Activated CD4-positive, alpha-beta T cell treated with anti-CD3 and anti-CD28 coated beads, Interleukin-2, amount 50 U/mL, for 48 hours (primary cell): ENCODE measurements at regions not wholly inside any gene's neighbourhood (a gene's known extent, or its start where the extent isn't known, plus 50 kb on each side); places are given as distances from the start of the nearest gene placed in this dataset.
A peak's percentile ranks its signal among the peaks of the same experiment; 100 is the strongest.

ENCODE experiments used
- DNase-seq, 2 experiments: peaks; one replicate each; pipeline ENCODE4 v3.0.0-alpha.2; 2020

DNA sequence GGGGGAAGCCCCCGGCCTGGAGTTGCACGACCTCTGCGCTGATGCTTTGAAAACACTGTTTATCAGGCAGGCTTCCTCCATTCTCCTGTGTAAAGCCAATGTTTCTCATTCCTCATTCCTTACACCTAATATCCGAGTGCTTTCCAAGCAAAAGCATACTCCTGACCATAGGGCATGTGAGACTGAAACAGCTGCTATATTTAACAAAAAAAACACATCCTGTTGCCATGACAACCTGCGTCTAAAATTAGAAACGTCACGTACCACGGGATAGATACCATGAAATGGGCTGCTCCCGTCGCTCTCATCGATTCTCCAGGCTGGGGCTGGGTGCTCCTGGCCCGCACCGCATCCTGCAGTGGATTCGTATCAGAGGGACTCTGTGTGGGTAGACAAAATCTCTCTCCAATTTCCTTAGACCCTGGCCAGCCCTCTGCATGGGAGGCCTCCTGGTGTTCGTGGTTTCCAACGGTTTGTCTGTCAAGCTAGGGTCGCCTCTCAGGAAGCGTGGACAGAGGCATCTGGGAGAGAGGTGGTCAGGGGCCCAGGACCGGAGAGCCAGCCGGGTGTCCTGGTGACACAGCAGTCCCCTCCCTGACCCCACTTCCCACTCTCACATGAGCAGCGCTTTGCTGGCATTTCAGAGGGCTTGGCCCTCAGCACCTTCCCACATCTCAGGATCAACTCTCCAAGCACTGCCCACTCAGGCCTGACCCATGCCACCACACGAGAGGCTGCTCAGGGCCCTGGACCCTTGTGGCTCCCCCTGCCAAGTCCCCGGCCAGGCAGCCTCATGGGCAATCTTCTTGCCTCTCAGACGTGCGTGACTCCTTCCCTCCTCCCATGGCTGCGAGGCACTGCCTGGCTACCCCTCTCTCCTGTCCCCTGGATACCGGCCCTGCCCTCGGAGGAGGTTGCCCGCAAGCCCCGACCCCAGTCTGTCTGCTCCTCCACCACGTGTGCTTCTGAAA lies 268.1 kb downstream of the NDUFA10 start:
- no peak for DNase-seq

DNA sequence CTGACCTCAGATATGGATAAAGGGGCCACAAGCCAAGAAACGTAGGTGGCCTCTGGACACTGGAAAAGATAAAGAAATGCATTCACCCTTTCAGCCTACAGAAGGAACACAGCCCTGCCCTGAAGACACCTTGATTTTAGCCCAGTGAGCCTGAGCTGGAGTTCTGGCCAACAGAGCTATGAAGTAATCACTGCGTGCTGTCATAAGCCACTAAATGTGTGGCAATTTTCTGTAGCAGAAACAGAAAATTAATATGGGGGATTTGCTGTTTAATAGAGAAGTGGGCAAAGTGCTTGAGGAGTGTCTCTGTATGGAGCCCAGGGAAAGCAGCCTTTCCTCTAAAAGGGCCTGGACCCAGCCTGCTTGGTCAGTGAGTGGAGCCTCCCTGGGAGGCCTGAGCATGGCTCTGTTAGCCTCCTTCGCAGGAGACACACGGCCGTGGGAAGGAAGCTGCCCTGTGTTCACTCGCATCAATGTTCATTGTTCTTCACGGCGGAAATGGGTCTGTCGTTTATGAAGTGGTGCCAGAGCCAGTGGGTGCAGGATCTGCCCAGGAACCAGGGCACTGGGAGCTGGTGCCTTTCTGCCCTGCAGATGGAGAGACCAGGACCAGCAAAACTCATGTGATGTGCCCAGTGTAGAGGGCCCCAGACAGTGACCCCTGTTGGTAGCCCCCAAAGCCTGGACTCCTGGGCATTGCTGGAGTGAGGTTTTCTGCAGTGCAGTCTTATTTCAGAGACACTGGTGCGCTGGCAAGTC lies 268.9 kb downstream of the NDUFA10 start:
- DNase-seq, result no peak

- DNase-seq, result no peak
Observed at GRCh38 chr2:239753401-239753837, 271.7 kb downstream of the NDUFA10 start.

- DNase-seq, result no peak
Observed at GRCh38 chr2:239752951-239753350, 272.2 kb downstream of the NDUFA10 start.

GRCh38 chr2:239751679-239752355 lies 273.3 kb downstream of the NDUFA10 start:
- DNase-seq, result peak; percentile 53 to 58

DNA sequence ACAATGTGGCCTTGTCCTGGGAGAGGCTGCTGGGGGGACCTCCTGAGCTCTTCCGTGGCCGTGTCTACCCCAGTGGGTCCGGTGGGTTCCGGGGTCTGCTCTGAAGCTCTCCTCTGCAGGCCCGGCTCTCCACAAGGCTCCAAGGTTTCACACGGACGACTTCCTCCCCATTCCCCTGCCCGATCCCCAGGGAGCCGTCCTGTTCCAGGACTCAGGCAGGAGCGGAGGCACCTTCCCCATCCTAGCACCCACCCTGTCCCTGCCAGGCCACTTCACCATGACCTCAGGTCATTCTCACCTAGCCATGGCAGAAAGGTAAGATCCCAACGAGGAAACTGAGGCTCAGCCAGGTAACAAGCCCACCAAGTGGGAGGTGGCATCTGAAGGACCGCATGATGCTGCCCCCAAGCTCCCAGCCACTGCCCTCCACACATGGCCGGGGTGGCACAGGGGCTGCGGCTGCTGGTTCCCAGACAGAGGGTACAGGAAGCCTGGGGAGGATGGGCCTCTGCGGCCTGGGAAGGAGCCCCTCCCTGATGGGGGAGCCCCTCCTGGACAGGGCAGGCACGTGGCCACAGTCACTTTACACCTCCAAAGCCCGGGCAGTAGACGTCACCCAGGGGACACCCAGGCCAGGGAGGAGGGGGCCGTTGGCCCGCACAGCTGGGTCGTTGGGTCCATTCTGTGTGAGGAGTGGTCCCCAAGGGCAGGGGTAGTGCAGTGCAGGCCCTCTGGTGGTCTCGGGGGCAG lies 274.0 kb downstream of the NDUFA10 start:
- DNase-seq, result no peak

DNA sequence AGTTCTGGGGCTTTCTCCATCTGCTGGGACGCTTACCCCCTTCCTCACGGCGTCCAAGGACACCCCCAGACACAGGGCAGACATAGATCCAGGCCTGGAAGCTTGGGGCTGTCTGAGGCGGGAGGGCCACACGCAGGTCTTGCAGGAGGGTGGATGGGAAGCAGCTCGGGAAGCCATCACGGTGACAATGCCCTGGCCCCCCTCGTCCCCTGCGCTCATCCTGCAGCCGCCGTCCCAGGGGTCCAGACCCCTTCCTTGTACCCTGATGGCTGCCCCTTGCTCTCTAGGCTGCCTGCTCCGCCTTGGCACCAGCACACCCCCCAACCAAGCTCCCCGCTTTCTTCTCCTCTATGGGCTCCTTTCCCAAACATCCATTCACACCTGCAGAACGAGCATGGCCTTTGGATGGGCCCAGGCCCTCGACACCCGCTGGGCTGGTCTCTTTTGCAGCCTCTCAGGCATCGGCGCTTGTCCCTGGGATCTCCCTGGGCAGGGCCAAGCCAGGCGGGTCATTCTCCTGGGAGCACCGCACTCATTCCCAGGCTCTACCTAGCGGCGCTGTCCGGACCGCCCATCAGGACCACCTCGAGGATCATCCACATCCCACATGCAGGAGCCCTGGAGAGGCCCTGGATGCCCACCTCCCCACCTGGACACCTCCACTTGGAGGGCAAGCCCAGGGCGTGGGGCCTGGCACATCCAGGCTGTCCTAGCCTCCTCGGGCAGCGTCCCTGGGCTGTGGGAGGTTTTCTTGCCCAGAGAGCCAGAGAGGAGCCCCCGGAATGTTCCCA lies 274.9 kb downstream of the NDUFA10 start:
- DNase-seq, result no peak

DNA sequence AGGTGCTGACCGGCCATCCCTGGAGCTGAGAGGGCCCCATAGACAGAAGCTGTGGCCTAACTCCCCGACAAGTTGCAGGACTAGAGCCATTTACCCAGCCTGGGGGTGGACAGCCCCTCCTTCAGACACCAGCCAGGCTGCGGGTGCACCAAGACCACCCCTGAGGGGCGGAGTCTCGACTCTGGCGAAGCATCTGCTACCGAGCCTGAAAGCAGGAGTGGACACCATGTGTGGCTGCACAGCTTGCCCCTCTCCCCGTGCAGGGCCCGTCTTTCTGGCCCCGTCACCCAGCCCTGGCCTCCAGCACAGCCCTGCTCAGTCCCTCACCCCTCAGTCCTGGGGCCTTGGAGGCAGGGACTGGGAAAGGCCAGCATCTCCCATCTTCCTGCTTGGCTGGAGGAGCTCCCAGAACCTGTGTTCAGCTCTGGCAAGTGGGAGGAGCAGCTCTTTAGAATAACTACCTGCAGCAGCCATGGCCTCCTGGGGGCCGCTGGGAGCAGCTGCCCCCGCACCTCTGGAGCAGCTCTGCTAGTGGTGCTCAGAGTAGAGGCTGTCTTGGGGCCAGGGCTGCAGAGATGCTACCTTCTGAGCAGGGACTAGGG lies 275.8 kb downstream of the NDUFA10 start:
- DNase-seq, result no peak

GRCh38 chr2:239748811-239749210 lies 276.3 kb downstream of the NDUFA10 start:
- no peak for DNase-seq

DNA sequence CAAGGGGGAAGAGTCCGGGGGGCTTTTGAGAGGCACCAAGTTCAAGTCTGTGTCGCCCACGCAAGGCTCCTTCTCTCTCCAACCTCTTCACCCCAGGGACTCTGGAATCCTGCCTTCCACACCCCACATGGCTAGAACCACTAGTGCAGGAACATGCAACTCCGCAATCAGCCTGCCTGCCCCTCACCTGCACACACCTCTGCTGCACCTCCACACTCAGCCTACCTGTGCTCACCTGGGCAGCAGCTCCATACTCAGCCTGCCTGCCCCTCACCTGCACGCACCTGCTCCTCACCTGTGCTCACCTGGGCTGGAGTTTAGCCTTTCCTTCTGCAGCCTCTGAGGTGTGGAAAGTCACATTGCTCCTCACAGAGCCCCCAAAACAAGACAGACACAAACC lies 277.4 kb downstream of the NDUFA10 start:
- DNase-seq, result no peak

GRCh38 chr2:239747274-239747673 lies 277.9 kb downstream of the NDUFA10 start:
- no peak for DNase-seq

GRCh38 chr2:239746559-239747246 lies 278.4 kb downstream of the NDUFA10 start:
- no peak for DNase-seq

DNA sequence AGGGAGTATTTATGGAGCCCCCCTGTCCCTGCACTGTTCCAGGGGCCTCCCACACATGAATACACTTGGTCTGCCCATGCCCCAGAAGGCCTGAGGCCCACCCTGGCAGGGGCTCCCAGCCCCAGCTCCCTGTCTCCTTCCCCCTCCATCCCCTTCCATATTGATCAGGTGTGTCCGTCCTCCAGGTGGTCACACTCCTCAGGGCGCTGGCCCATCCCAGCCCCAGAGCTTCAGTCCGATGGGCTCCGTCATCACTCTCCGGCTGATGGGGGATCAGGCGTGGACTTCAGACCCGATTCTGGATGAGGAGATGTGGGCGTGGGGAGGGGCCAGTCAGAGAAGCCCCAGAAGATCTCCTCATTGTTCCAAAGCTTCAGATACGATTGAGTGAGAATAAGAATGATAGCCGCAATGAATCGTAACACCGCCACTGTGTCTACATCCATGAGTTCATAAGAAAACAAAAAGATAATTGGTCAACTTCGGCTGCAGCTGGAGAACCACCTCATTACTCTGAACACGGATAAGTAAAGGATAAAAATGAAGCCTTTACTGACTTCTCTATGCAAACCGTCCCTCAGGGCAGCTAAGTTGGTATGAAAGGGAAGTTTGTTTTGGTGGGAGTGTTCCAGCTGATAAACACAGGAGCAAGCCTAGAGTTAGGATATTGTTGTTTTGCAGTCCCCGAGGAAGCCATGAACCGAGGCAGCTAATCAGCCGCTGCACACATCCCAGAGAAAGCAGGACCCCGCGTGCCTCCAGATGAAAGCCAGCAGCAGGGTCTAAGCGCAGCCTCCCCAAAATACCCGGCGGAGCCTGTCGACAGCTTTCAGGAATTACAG lies 279.5 kb downstream of the NDUFA10 start:
- no peak for DNase-seq

- DNase-seq, result no peak
Observed at GRCh38 chr2:239744706-239745340, 280.3 kb downstream of the NDUFA10 start.

GRCh38 chr2:239743206-239743605 lies 281.9 kb downstream of the NDUFA10 start:
- no peak for DNase-seq

DNA sequence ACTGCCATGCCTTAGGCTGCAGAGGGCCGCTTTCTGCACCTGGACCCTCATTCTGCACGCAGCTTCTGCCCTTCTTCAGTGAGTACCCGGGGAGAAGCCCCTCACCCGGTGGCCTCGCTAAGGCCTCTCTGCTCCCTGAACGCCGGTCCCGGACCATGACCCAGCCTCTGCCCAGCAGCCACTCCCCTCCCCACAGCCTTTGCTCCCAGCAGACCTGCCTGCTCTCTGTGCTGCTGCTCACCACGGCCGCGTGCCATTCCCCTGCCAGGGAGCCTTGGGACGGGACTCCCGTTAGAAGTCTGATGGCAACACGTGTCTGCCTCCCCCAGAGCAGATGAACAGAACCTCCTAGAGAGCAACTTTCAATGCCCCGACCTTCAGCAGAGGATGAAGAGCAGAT lies 282.8 kb downstream of the NDUFA10 start:
- no peak for DNase-seq

DNA sequence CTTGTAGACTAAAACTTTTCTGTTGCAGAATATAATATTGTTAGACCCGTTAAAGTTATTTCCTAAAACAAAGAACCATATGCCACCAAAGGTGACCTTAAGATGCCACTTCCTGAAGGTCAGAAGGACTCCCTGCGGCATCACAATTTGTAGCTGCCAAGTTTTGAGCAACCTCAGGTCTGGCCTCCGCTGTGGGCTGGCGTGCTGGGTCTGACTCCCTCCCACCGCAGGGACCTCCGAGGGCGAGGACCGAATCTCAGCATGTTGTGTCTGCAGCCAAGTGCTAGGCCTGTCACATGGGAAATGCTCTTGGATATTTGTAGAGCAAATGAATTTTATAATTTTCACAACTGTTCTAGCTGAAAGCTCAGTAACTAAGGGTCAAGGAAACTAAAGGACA lies 285.9 kb downstream of the NDUFA10 start:
- DNase-seq, result no peak

DNA sequence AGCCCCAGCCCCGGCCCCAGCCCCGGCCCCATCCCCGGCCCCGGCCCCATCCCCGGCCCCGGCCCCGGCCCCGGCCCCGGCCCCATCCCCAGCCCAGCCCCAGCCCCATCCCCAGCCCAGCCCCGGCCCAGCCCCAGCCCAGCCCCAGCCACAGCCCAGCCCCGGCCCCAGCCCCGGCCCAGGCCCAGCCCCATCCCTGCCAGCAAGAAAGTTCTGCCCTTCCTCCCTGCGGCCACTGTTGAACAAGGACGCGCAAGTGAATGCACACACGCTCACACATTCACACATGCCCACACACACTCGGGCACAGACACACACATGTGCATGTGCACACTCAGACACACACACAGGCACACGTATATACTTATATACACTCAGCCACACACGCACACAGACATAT lies 287.0 kb downstream of the NDUFA10 start:
- DNase-seq, result no peak

- no peak for DNase-seq
Observed at GRCh38 chr2:239737144-239737463, 288.0 kb downstream of the NDUFA10 start.
